SU-DHL-6 (cell line): ENCODE measurements at regions not wholly inside any gene's neighbourhood (a gene's known extent, or its start where the extent isn't known, plus 50 kb on each side); places are given as distances from the start of the nearest gene placed in this dataset.

Experiments used
- CTCF ChIP-seq: fragments of 200-600 bp; sonication (generic); IDR thresholded peaks from one replicate; pipeline ENCODE4 v1.5.1; 2017; ENCODE audit warnings: antibody characterized with exemption, mild to moderate bottlenecking, low read length, moderate library complexity; ENCODE audit not compliant: insufficient read depth, poor library complexity, severe bottlenecking
- EZH2phosphoT487 ChIP-seq: fragments of 200-600 bp; sonication (generic), shearing (Covaris generic); conservative IDR thresholded peaks from 2 replicates; pipeline ENCODE4 v1.6.1; 2018; ENCODE audit warnings: mild to moderate bottlenecking, antibody characterized with exemption, low read length, moderate library complexity, mixed read lengths

- TF ChIP-seq CTCF (no peak), EZH2phosphoT487 (no peak)
Measured at GRCh38 chr2:236820763-236821344, 251.2 kb downstream of the ACKR3 start.
